Renal cortical epithelial cell (primary cell): ENCODE measurements at regions not wholly inside any gene's neighbourhood (a gene's known extent, or its start where the extent isn't known, plus 50 kb on each side); places are given as distances from the start of the nearest gene placed in this dataset.
"Not testable (repeated sequence)": the region's sequence is repeated elsewhere in the genome, so short reads cannot be mapped to it uniquely, and the experiment has no call there.

ENCODE experiments used
- DNase-seq: peaks from one replicate; pipeline ENCODE4 v3.0.0-alpha.2; 2011; ENCODE audit warnings: low read depth

- no peak for DNase-seq
Measured at GRCh38 chr12:28060871-28061270, 88.3 kb upstream of the PTHLH start.

GRCh38 chr12:28063355-28063880 is 90.9 kb upstream of the PTHLH start:
- DNase-seq: no peak

- no peak for DNase-seq
Measured at GRCh38 chr12:28065374-28065773, 92.8 kb upstream of the PTHLH start.

- no peak for DNase-seq
Measured at GRCh38 chr12:28065889-28066630, 93.5 kb upstream of the PTHLH start.

GRCh38 chr12:28066879-28067278 is 94.3 kb upstream of the PTHLH start:
- DNase-seq: no peak

- no peak for DNase-seq
Measured at GRCh38 chr12:28068467-28068866, 95.9 kb upstream of the PTHLH start.

- no peak for DNase-seq
Measured at GRCh38 chr12:28079539-28079938, 107.0 kb upstream of the PTHLH start.

GRCh38 chr12:28082096-28082495 is 108.2 kb upstream of the CCDC91 start:
- no peak for DNase-seq

GRCh38 chr12:28083840-28084678 is 106.2 kb upstream of the CCDC91 start:
- no peak for DNase-seq

GRCh38 chr12:28086521-28087155 is 103.6 kb upstream of the CCDC91 start:
- no peak for DNase-seq

- DNase-seq: peak; percentile 27
Measured at GRCh38 chr12:28088566-28089272, 101.5 kb upstream of the CCDC91 start.

- DNase-seq: peak; percentile 21
Measured at GRCh38 chr12:28089338-28089737, 100.9 kb upstream of the CCDC91 start.

GRCh38 chr12:28090835-28091234 is 99.4 kb upstream of the CCDC91 start:
- no peak for DNase-seq

GRCh38 chr12:28092396-28092795 is 97.9 kb upstream of the CCDC91 start:
- no peak for DNase-seq

- no peak for DNase-seq
Measured at GRCh38 chr12:28096649-28097048, 93.6 kb upstream of the CCDC91 start.

- no peak for DNase-seq
Measured at GRCh38 chr12:28097221-28097620, 93.0 kb upstream of the CCDC91 start.

- DNase-seq: not testable (repeated sequence)
Measured at GRCh38 chr12:28099245-28099644, 91.0 kb upstream of the CCDC91 start.

- DNase-seq: no peak
Measured at GRCh38 chr12:28099871-28100270, 90.4 kb upstream of the CCDC91 start.

GRCh38 chr12:28100717-28101116 is 89.5 kb upstream of the CCDC91 start:
- no peak for DNase-seq

GRCh38 chr12:28104316-28104715 is 85.9 kb upstream of the CCDC91 start:
- no peak for DNase-seq

- DNase-seq: no peak
Measured at GRCh38 chr12:28104903-28105864, 85.1 kb upstream of the CCDC91 start.
